GM12875 (cell line): ENCODE measurements at regions not wholly inside any gene's neighbourhood (a gene's known extent, or its start where the extent isn't known, plus 50 kb on each side); places are given as distances from the start of the nearest gene placed in this dataset.

Source experiments
- H3K4me3 ChIP-seq: one replicate; pipeline ENCODE4 v1.5.1; 2011; ENCODE audit warnings: low read depth, low read length, control low read depth
- CTCF ChIP-seq: IDR thresholded peaks from 2 replicates; pipeline ENCODE4 v1.5.1; 2011; ENCODE audit warnings: low read depth, mild to moderate bottlenecking, control low read depth, inconsistent platforms, low read length, moderate library complexity, borderline replicate concordance; ENCODE audit not compliant: insufficient read depth

GRCh38 chr3:27779176-27779575 is 57.1 kb upstream of the EOMES start:
- no peak for TF ChIP-seq CTCF

GRCh38 chr3:27789420-27789819 is 67.3 kb upstream of the EOMES start:
- H3K4me3 ChIP-seq: no peak overlapping the region
- no peak for TF ChIP-seq CTCF

More at GRCh38 chr3:27779176-27779575, 57.1 kb upstream of the EOMES start:
- no peak overlapping the region for H3K4me3 ChIP-seq

GRCh38 chr3:27791956-27792355 is 69.8 kb upstream of the EOMES start:
- no peak for TF ChIP-seq CTCF
- no peak overlapping the region for H3K4me3 ChIP-seq

GRCh38 chr3:27792869-27793268 is 70.7 kb upstream of the EOMES start:
- no peak overlapping the region for H3K4me3 ChIP-seq
- TF ChIP-seq CTCF: no peak

GRCh38 chr3:27794211-27794610 is 72.1 kb upstream of the EOMES start:
- no peak for TF ChIP-seq CTCF

GRCh38 chr3:27796365-27796875 is 74.3 kb upstream of the EOMES start:
- TF ChIP-seq CTCF: no peak
- no peak overlapping the region for H3K4me3 ChIP-seq

More at GRCh38 chr3:27794211-27794610, 72.1 kb upstream of the EOMES start:
- H3K4me3 ChIP-seq: no peak overlapping the region

GRCh38 chr3:27797773-27798172 is 75.7 kb upstream of the EOMES start:
- TF ChIP-seq CTCF: no peak
- H3K4me3 ChIP-seq: no peak overlapping the region
